GDM1 (cell line): ENCODE measurements at regions not wholly inside any gene's neighbourhood (a gene's known extent, or its start where the extent isn't known, plus 50 kb on each side); places are given as distances from the start of the nearest gene placed in this dataset.

Experiments
- DNase-seq: peaks from one replicate; lab custom pipeline; 2025; lab: John Stamatoyannopoulos, UW

- DNase-seq, result no peak
Observed at GRCh38 chr6:22621701-22622100, 52.3 kb downstream of the HDGFL1 start.

GRCh38 chr6:22622351-22622750, 53.0 kb downstream of the HDGFL1 start:
- DNase-seq, result no peak

- no peak for DNase-seq
Observed at GRCh38 chr6:22622813-22623212, 53.4 kb downstream of the HDGFL1 start.

- no peak for DNase-seq
Observed at GRCh38 chr6:22627644-22628043, 58.3 kb downstream of the HDGFL1 start.

GRCh38 chr6:22631091-22631490, 61.7 kb downstream of the HDGFL1 start:
- no peak for DNase-seq

GRCh38 chr6:22632581-22633145, 63.3 kb downstream of the HDGFL1 start:
- no peak for DNase-seq

- no peak for DNase-seq
Observed at GRCh38 chr6:22636452-22636851, 67.1 kb downstream of the HDGFL1 start.

- DNase-seq, result no peak
Observed at GRCh38 chr6:22637782-22638181, 68.4 kb downstream of the HDGFL1 start.

GRCh38 chr6:22638320-22638719, 69.0 kb downstream of the HDGFL1 start:
- no peak for DNase-seq

- DNase-seq, result no peak
Observed at GRCh38 chr6:22642254-22642653, 72.9 kb downstream of the HDGFL1 start.

GRCh38 chr6:22643780-22644179, 74.4 kb downstream of the HDGFL1 start:
- no peak for DNase-seq

GRCh38 chr6:22647719-22648118, 78.4 kb downstream of the HDGFL1 start:
- DNase-seq, result no peak

- no peak for DNase-seq
Observed at GRCh38 chr6:22651731-22652130, 82.4 kb downstream of the HDGFL1 start.

- DNase-seq, result no peak
Observed at GRCh38 chr6:22653980-22654610, 84.7 kb downstream of the HDGFL1 start.

- DNase-seq, result no peak
Observed at GRCh38 chr6:22656706-22657351, 87.5 kb downstream of the HDGFL1 start.

GRCh38 chr6:22657352-22657980, 88.1 kb downstream of the HDGFL1 start:
- no peak for DNase-seq

GRCh38 chr6:22658183-22658582, 88.8 kb downstream of the HDGFL1 start:
- DNase-seq, result no peak

- DNase-seq, result no peak
Observed at GRCh38 chr6:22658934-22659333, 89.6 kb downstream of the HDGFL1 start.

- no peak for DNase-seq
Observed at GRCh38 chr6:22664968-22665367, 95.6 kb downstream of the HDGFL1 start.

GRCh38 chr6:22666021-22666420, 96.7 kb downstream of the HDGFL1 start:
- DNase-seq, result no peak

GRCh38 chr6:22666586-22666985, 97.2 kb downstream of the HDGFL1 start:
- DNase-seq, result no peak

- no peak for DNase-seq
Observed at GRCh38 chr6:22667855-22668254, 98.5 kb downstream of the HDGFL1 start.

GRCh38 chr6:22668307-22668706, 98.9 kb downstream of the HDGFL1 start:
- no peak for DNase-seq
